ENCODE measurements at regions not wholly inside any gene's neighbourhood (a gene's known extent, or its start where the extent isn't known, plus 50 kb on each side); places are given as distances from the start of the nearest gene placed in this dataset.

GRCh38 chr6:132868057-132868456 is 53.7 kb downstream of the RPS12 start:
- intact Hi-C loops (cut with micrococcal nuclease), result no loop called here

GRCh38 chr6:132872923-132873322 is 58.6 kb downstream of the RPS12 start:
- intact Hi-C loops (cut with micrococcal nuclease), result no loop called here

- intact Hi-C loops (cut with micrococcal nuclease), result no loop called here
These were observed 62.6 kb downstream of the RPS12 start for GRCh38 chr6:132877003-132877402.

- intact Hi-C loops (cut with micrococcal nuclease), result no loop called here
These were observed 72.8 kb downstream of the RPS12 start for GRCh38 chr6:132887204-132887603.

GRCh38 chr6:132888701-132889100 is 74.3 kb downstream of the RPS12 start:
- intact Hi-C loops (cut with micrococcal nuclease), result no loop called here

GRCh38 chr6:132892929-132893771 is 78.8 kb downstream of the RPS12 start:
- intact Hi-C loops (cut with micrococcal nuclease), result no loop called here

GRCh38 chr6:132893772-132894490 is 79.6 kb downstream of the RPS12 start:
- intact Hi-C loops (cut with micrococcal nuclease), result no loop called here

GRCh38 chr6:132898376-132898775 is 84.0 kb downstream of the RPS12 start:
- intact Hi-C loops (cut with micrococcal nuclease), result no loop called here

- intact Hi-C loops (cut with micrococcal nuclease), result no loop called here
These were observed 86.5 kb downstream of the RPS12 start for GRCh38 chr6:132900849-132901248.

- intact Hi-C loops (cut with micrococcal nuclease), result no loop called here
These were observed 88.5 kb downstream of the RPS12 start for GRCh38 chr6:132902901-132903300.

GRCh38 chr6:132907231-132907630 is 92.9 kb downstream of the RPS12 start:
- intact Hi-C loops (cut with micrococcal nuclease), result no loop called here

GRCh38 chr6:132907914-132908313 is 93.5 kb downstream of the RPS12 start:
- intact Hi-C loops (cut with micrococcal nuclease), result no loop called here

- intact Hi-C loops (cut with micrococcal nuclease), result no loop called here
These were observed 95.4 kb downstream of the RPS12 start for GRCh38 chr6:132909742-132910141.

GRCh38 chr6:132910759-132911158 is 96.4 kb downstream of the RPS12 start:
- intact Hi-C loops (cut with micrococcal nuclease), result no loop called here

- intact Hi-C loops (cut with micrococcal nuclease), result no loop called here
These were observed 104.9 kb downstream of the RPS12 start for GRCh38 chr6:132919045-132919860.

GRCh38 chr6:132927713-132928112 is 113.3 kb downstream of the RPS12 start:
- intact Hi-C loops (cut with micrococcal nuclease), result no loop called here

- intact Hi-C loops (cut with micrococcal nuclease), result no loop called here
These were observed 114.8 kb downstream of the RPS12 start for GRCh38 chr6:132929141-132929540.

GRCh38 chr6:132931313-132931712 is 116.9 kb downstream of the RPS12 start:
- intact Hi-C loops (cut with micrococcal nuclease), result no loop called here

GRCh38 chr6:132931936-132932514 is 117.7 kb downstream of the RPS12 start:
- intact Hi-C loops (cut with micrococcal nuclease), result no loop called here

- intact Hi-C loops (cut with micrococcal nuclease), result no loop called here
These were observed 118.2 kb downstream of the RPS12 start for GRCh38 chr6:132932588-132932987.

- intact Hi-C loops (cut with micrococcal nuclease), result no loop called here
These were observed 118.7 kb downstream of the RPS12 start for GRCh38 chr6:132933090-132933489.

Data from T-helper 2 cell treated with Interferon-gamma antibody and Interleukin-4, amounts not matched to agents 100 ng/mL and 5 ng/mL, for 36 hours (primary cell).